Fibroblast of pulmonary artery (primary cell): ENCODE measurements at regions not wholly inside any gene's neighbourhood (a gene's known extent, or its start where the extent isn't known, plus 50 kb on each side); places are given as distances from the start of the nearest gene placed in this dataset.

Source experiments
- DNase-seq: peaks from one replicate; pipeline ENCODE4 v3.0.0-alpha.2; 2010; ENCODE audit warnings: low read depth
- H3K4me3 ChIP-seq: replicated peaks from 2 replicates; pipeline ENCODE4 v1.5.1; 2011; ENCODE audit warnings: low read depth, mild to moderate bottlenecking, control low read depth, low read length, moderate library complexity
- CTCF ChIP-seq: IDR thresholded peaks from 2 replicates; pipeline ENCODE4 v1.5.1; 2011; ENCODE audit warnings: mild to moderate bottlenecking, control low read depth, low read length, inconsistent platforms; ENCODE audit errors: missing control alignments

GRCh38 chr2:16525265-16525887, 140.3 kb downstream of the CYRIA start:
- peak; percentile 46 for TF ChIP-seq CTCF
- peak; percentile 11 for DNase-seq

GRCh38 chr2:16523711-16524110, 141.9 kb downstream of the CYRIA start:
- TF ChIP-seq CTCF, result no peak
- H3K4me3 ChIP-seq, result no peak overlapping the region
- DNase-seq, result no peak

More at GRCh38 chr2:16525265-16525887, 140.3 kb downstream of the CYRIA start:
- H3K4me3 ChIP-seq, result no peak overlapping the region

DNA sequence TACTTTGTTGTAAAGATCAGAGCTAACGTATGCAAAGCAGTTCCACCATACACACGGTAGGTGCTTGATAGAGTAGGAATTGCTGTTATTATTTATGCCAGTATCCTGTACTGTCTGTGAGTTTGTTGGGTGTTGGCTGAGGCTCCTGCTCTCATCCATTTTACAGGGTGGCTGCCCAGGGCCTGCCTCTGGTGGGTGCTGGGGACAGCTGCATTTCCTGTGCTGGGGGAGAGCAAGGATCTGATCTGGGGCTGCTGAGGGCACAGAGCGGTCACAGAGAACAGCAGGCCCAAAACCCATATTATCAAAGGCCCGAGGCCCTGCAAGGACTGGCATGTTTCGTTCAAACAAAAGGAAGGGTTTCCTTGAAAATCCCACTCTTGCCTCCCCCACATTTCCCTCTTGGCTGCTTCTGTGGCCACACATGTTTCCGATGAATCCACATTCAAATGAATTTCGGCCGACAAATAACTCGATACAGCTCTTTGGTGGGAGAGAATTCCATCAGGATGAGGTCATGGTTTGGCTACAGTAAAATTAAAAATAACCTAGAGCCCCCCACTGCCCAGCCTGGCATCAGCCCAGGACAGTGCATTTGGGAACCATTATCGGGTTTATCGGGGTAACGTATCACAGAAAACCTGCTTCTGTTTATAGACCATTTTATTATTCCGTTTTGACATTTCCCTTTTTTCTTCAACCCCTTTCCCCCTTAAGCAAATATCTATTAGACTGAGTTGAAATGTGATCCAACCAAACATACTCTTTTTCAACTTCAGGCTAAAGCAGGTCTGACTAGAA, 143.4 kb downstream of the CYRIA start:
- DNase-seq, result peak; percentile 13
- no peak overlapping the region for H3K4me3 ChIP-seq
- no peak for TF ChIP-seq CTCF

GRCh38 chr2:16520891-16521290, 144.7 kb downstream of the CYRIA start:
- no peak for TF ChIP-seq CTCF
- no peak for DNase-seq

GRCh38 chr2:16515696-16516095, 149.9 kb downstream of the CYRIA start:
- no peak overlapping the region for H3K4me3 ChIP-seq
- TF ChIP-seq CTCF, result no peak
- DNase-seq, result no peak

More at GRCh38 chr2:16520891-16521290, 144.7 kb downstream of the CYRIA start:
- H3K4me3 ChIP-seq, result no peak overlapping the region

- DNase-seq, result no peak
- H3K4me3 ChIP-seq, result no peak overlapping the region
- TF ChIP-seq CTCF, result no peak
Observed at GRCh38 chr2:16513626-16514025, 152.0 kb downstream of the CYRIA start.

GRCh38 chr2:16511041-16511440, 154.6 kb downstream of the CYRIA start:
- H3K4me3 ChIP-seq, result no peak overlapping the region
- no peak for DNase-seq

More at GRCh38 chr2:16511041-16511440, 154.6 kb downstream of the CYRIA start:
- no peak for TF ChIP-seq CTCF
